ENCODE measurements at regions not wholly inside any gene's neighbourhood (a gene's known extent, or its start where the extent isn't known, plus 50 kb on each side); places are given as distances from the start of the nearest gene placed in this dataset.

- no peak overlapping the region for H3K4me3 ChIP-seq (ENCODE audit: low read length)
- no peak for DNase-seq (ENCODE audit: low read depth)
- H3K4me1 ChIP-seq (ENCODE audit: control insufficient read depth, insufficient read depth, low read length), result no peaks in the 10 kb centered on the region
- no peaks in the 10 kb centered on the region for H3K36me3 ChIP-seq (ENCODE audit: control insufficient read depth, insufficient read depth, low read length, severe bottlenecking)
- H3K9me3 ChIP-seq (ENCODE audit: control insufficient read depth, low read length), result no peaks in the 10 kb centered on the region
- no peaks in the 10 kb centered on the region for H3K27me3 ChIP-seq (replicated peaks; ENCODE audit: control insufficient read depth, insufficient read depth, low read length)
- H3K9ac ChIP-seq (ENCODE audit: low read length), result no peak overlapping the region
Observed at GRCh38 chr2:181275643-181276070, 181.5 kb upstream of the ITGA4 start.

- Histone ChIP-seq H3K9me3 (ENCODE audit: control insufficient read depth, low read length) (no peaks in the 10 kb centered on the region), H3K4me3 (ENCODE audit: low read length) (no peak overlapping the region), H3K4me1 (ENCODE audit: control insufficient read depth, insufficient read depth, low read length) (no peaks in the 10 kb centered on the region), H3K9ac (ENCODE audit: low read length) (no peak overlapping the region), H3K36me3 (ENCODE audit: control insufficient read depth, insufficient read depth, low read length, severe bottlenecking) (no peaks in the 10 kb centered on the region), H3K27me3 (replicated peaks; ENCODE audit: control insufficient read depth, insufficient read depth, low read length) (no peaks in the 10 kb centered on the region)
- no peak for DNase-seq (ENCODE audit: low read depth)
Observed at GRCh38 chr2:181281206-181281832, 175.9 kb upstream of the ITGA4 start.

- no peaks in the 10 kb centered on the region for H3K9me3 ChIP-seq (ENCODE audit: control insufficient read depth, low read length)
- H3K4me1 ChIP-seq (ENCODE audit: control insufficient read depth, insufficient read depth, low read length), result no peaks in the 10 kb centered on the region
- no peaks in the 10 kb centered on the region for H3K27me3 ChIP-seq (replicated peaks; ENCODE audit: control insufficient read depth, insufficient read depth, low read length)
- no peaks in the 10 kb centered on the region for H3K36me3 ChIP-seq (ENCODE audit: control insufficient read depth, insufficient read depth, low read length, severe bottlenecking)
- DNase-seq (ENCODE audit: low read depth), result no peak
- H3K9ac ChIP-seq (ENCODE audit: low read length), result no peak overlapping the region
- H3K4me3 ChIP-seq (ENCODE audit: low read length), result no peak overlapping the region
Observed at GRCh38 chr2:181285116-181285515, 172.1 kb upstream of the ITGA4 start.

- no peaks in the 10 kb centered on the region for H3K9me3 ChIP-seq (ENCODE audit: control insufficient read depth, low read length)
- H3K36me3 ChIP-seq (ENCODE audit: control insufficient read depth, insufficient read depth, low read length, severe bottlenecking), result no peaks in the 10 kb centered on the region
- H3K9ac ChIP-seq (ENCODE audit: low read length), result no peak overlapping the region
- DNase-seq (ENCODE audit: low read depth), result no peak
- H3K27me3 ChIP-seq (replicated peaks; ENCODE audit: control insufficient read depth, insufficient read depth, low read length), result no peaks in the 10 kb centered on the region
- H3K4me1 ChIP-seq (ENCODE audit: control insufficient read depth, insufficient read depth, low read length), result no peaks in the 10 kb centered on the region
- no peak overlapping the region for H3K4me3 ChIP-seq (ENCODE audit: low read length)
Observed at GRCh38 chr2:181289698-181290097, 167.5 kb upstream of the ITGA4 start.

GRCh38 chr2:181290182-181290581 is 167.0 kb upstream of the ITGA4 start:
- no peak overlapping the region for H3K4me3 ChIP-seq (ENCODE audit: low read length)
- no peak for DNase-seq (ENCODE audit: low read depth)
- H3K27me3 ChIP-seq (replicated peaks; ENCODE audit: control insufficient read depth, insufficient read depth, low read length), result no peaks in the 10 kb centered on the region
- H3K4me1 ChIP-seq (ENCODE audit: control insufficient read depth, insufficient read depth, low read length), result no peaks in the 10 kb centered on the region
- no peak overlapping the region for H3K9ac ChIP-seq (ENCODE audit: low read length)
- peaks cover 3% of the 10 kb centered on the region for H3K9me3 ChIP-seq (ENCODE audit: control insufficient read depth, low read length)
- H3K36me3 ChIP-seq (ENCODE audit: control insufficient read depth, insufficient read depth, low read length, severe bottlenecking), result no peaks in the 10 kb centered on the region

GRCh38 chr2:181294979-181295378 is 162.2 kb upstream of the ITGA4 start:
- no peak for DNase-seq (ENCODE audit: low read depth)
- Histone ChIP-seq H3K9me3 (ENCODE audit: control insufficient read depth, low read length) (peaks cover 12% of the 10 kb centered on the region), H3K27me3 (replicated peaks; ENCODE audit: control insufficient read depth, insufficient read depth, low read length) (no peaks in the 10 kb centered on the region)

GRCh38 chr2:181300600-181301291 is 156.4 kb upstream of the ITGA4 start:
- Histone ChIP-seq H3K4me1 (ENCODE audit: control insufficient read depth, insufficient read depth, low read length) (no peaks in the 10 kb centered on the region), H3K4me3 (ENCODE audit: low read length) (no peak overlapping the region), H3K36me3 (ENCODE audit: control insufficient read depth, insufficient read depth, low read length, severe bottlenecking) (no peaks in the 10 kb centered on the region), H3K27me3 (replicated peaks; ENCODE audit: control insufficient read depth, insufficient read depth, low read length) (no peaks in the 10 kb centered on the region), H3K9me3 (ENCODE audit: control insufficient read depth, low read length) (peaks cover 5% of the 10 kb centered on the region), H3K9ac (ENCODE audit: low read length) (no peak overlapping the region)
- no peak for DNase-seq (ENCODE audit: low read depth)

More at GRCh38 chr2:181294979-181295378, 162.2 kb upstream of the ITGA4 start:
- H3K36me3 ChIP-seq (ENCODE audit: control insufficient read depth, insufficient read depth, low read length, severe bottlenecking), result no peaks in the 10 kb centered on the region
- H3K4me1 ChIP-seq (ENCODE audit: control insufficient read depth, insufficient read depth, low read length), result no peaks in the 10 kb centered on the region
- no peak overlapping the region for H3K9ac ChIP-seq (ENCODE audit: low read length)
- no peak overlapping the region for H3K4me3 ChIP-seq (ENCODE audit: low read length)

- Histone ChIP-seq H3K9ac (ENCODE audit: low read length) (no peak overlapping the region), H3K9me3 (ENCODE audit: control insufficient read depth, low read length) (no peaks in the 10 kb centered on the region), H3K27me3 (replicated peaks; ENCODE audit: control insufficient read depth, insufficient read depth, low read length) (no peaks in the 10 kb centered on the region), H3K4me1 (ENCODE audit: control insufficient read depth, insufficient read depth, low read length) (no peaks in the 10 kb centered on the region), H3K36me3 (ENCODE audit: control insufficient read depth, insufficient read depth, low read length, severe bottlenecking) (no peaks in the 10 kb centered on the region), H3K4me3 (ENCODE audit: low read length) (no peak overlapping the region)
- DNase-seq (ENCODE audit: low read depth), result no peak
Observed at GRCh38 chr2:181304011-181304844, 153.0 kb upstream of the ITGA4 start.

GRCh38 chr2:181305301-181306123 is 151.7 kb upstream of the ITGA4 start:
- H3K4me1 ChIP-seq (ENCODE audit: control insufficient read depth, insufficient read depth, low read length), result no peaks in the 10 kb centered on the region
- DNase-seq (ENCODE audit: low read depth), result no peak

GRCh38 chr2:181306785-181307184 is 150.4 kb upstream of the ITGA4 start:
- Histone ChIP-seq H3K36me3 (ENCODE audit: control insufficient read depth, insufficient read depth, low read length, severe bottlenecking) (no peaks in the 10 kb centered on the region), H3K4me1 (ENCODE audit: control insufficient read depth, insufficient read depth, low read length) (no peaks in the 10 kb centered on the region), H3K27me3 (replicated peaks; ENCODE audit: control insufficient read depth, insufficient read depth, low read length) (no peaks in the 10 kb centered on the region), H3K9me3 (ENCODE audit: control insufficient read depth, low read length) (no peaks in the 10 kb centered on the region), H3K4me3 (ENCODE audit: low read length) (no peak overlapping the region), H3K9ac (ENCODE audit: low read length) (no peak overlapping the region)
- DNase-seq (ENCODE audit: low read depth), result peak; percentile 48

More at GRCh38 chr2:181305301-181306123, 151.7 kb upstream of the ITGA4 start:
- no peaks in the 10 kb centered on the region for H3K27me3 ChIP-seq (replicated peaks; ENCODE audit: control insufficient read depth, insufficient read depth, low read length)
- H3K9ac ChIP-seq (ENCODE audit: low read length), result no peak overlapping the region
- H3K4me3 ChIP-seq (ENCODE audit: low read length), result no peak overlapping the region
- no peaks in the 10 kb centered on the region for H3K9me3 ChIP-seq (ENCODE audit: control insufficient read depth, low read length)
- H3K36me3 ChIP-seq (ENCODE audit: control insufficient read depth, insufficient read depth, low read length, severe bottlenecking), result no peaks in the 10 kb centered on the region

Measured in adipocyte (in vitro differentiated cells).